Endothelial cell of umbilical vein (primary cell): ENCODE measurements at regions not wholly inside any gene's neighbourhood (a gene's known extent, or its start where the extent isn't known, plus 50 kb on each side); places are given as distances from the start of the nearest gene placed in this dataset.

ENCODE experiments used
- BruUV-seq: library from RNA; stranded (reverse); fragments of 400-500 nt; replicated peaks from 2 replicates; lab custom pipeline; 2021; lab: Mats Ljungman, UMichigan
- CTCF ChIA-PET: fragments of 300-600, 350-600 bp; sonication (Branson Sonifier 250); formaldehyde crosslinking; loops from one replicate; lab custom pipeline; 2021; ENCODE audit warnings: antibody characterized with exemption, inconsistent platforms; lab: Charles Lee
- POLR2A ChIA-PET: fragments of 300-600, 350-600 bp; sonication (Branson Sonifier 250); formaldehyde crosslinking; loops from one replicate; lab custom pipeline; 2021; ENCODE audit warnings: antibody characterized with exemption, inconsistent platforms; lab: Charles Lee
- DNase-seq: peaks from one replicate; pipeline ENCODE4 v3.0.0-alpha.2; 2011; ENCODE audit warnings: low read depth, low spot score
- FAIRE-seq: peaks from 2 replicates; lab custom pipeline; 2011; peaks lifted over from hg19 to GRCh38; lab: Jason Lieb, UNC
- H2AFZ ChIP-seq: 2 replicates; pipeline ENCODE4 v1.6.0; 2012; ENCODE audit warnings: low read depth, low read length, control low read depth, inconsistent platforms
- H3K27ac ChIP-seq: 2 replicates; pipeline ENCODE4 v1.5.1; 2011; ENCODE audit warnings: low read depth, mild to moderate bottlenecking, control low read depth, low read length, moderate library complexity; ENCODE audit not compliant: insufficient read depth
- H3K27me3 ChIP-seq, 2 experiments: 2 replicates each; pipeline versions ENCODE4 v1.6.0 to v1.6.1; 2011; ENCODE audit warnings: low read length in 2 of 2, mixed read lengths in 1 of 2; ENCODE audit not compliant: control insufficient read depth in 2 of 2, insufficient read depth in 2 of 2
- H3K36me3 ChIP-seq, 2 experiments: 2 replicates in 1 of 2; 3 replicates in 1 of 2; pipeline ENCODE4 v1.5.1; 2011; ENCODE audit warnings: low read length in 2 of 2, mild to moderate bottlenecking in 1 of 2, moderate library complexity in 1 of 2; ENCODE audit not compliant: control insufficient read depth in 2 of 2, insufficient read depth in 2 of 2; ENCODE audit errors: extremely low read depth in 1 of 2
- H3K4me1 ChIP-seq: 3 replicates; pipeline ENCODE4 v1.5.1; 2011; ENCODE audit warnings: mild to moderate bottlenecking, low read length; ENCODE audit not compliant: control insufficient read depth, insufficient read depth; ENCODE audit errors: extremely low read depth
- H3K4me2 ChIP-seq: 2 replicates; pipeline ENCODE4 v1.6.1; 2011; ENCODE audit warnings: low read length, control low read depth, mixed read lengths; ENCODE audit not compliant: insufficient read depth
- H3K4me3 ChIP-seq, 3 experiments: fragments of 200-600 bp in 1 of 3; sonication (generic), shearing (Covaris generic) in 1 of 3; replicated peaks in 1 of 3; 2 replicates each; pipeline ENCODE4 v1.5.1; 2011 to 2016; ENCODE audit warnings: control low read depth in 3 of 3, low read length in 3 of 3, mild to moderate bottlenecking in 2 of 3, inconsistent platforms in 1 of 3, low read depth in 1 of 3, moderate library complexity in 1 of 3; ENCODE audit not compliant: insufficient read depth in 1 of 3
- H3K79me2 ChIP-seq: 2 replicates; pipeline ENCODE4 v1.6.0; 2012; ENCODE audit warnings: low read length, inconsistent platforms; ENCODE audit not compliant: control insufficient read depth, insufficient read depth
- H3K9ac ChIP-seq: replicated peaks from 2 replicates; pipeline ENCODE3; 2011; ENCODE audit warnings: low read length, control low read depth; ENCODE audit not compliant: insufficient read depth; ENCODE audit errors: extremely low read depth
- H3K9me1 ChIP-seq: replicated peaks from 3 replicates; pipeline ENCODE4 v1.6.0; 2011; ENCODE audit warnings: mild to moderate bottlenecking, low read length; ENCODE audit not compliant: control insufficient read depth, insufficient read depth; ENCODE audit errors: extremely low read depth
- H3K9me3 ChIP-seq: replicated peaks from 2 replicates; pipeline ENCODE4 v1.5.1; 2012; ENCODE audit warnings: low read length, inconsistent platforms; ENCODE audit not compliant: control insufficient read depth, insufficient read depth
- H4K20me1 ChIP-seq: replicated peaks from 2 replicates; pipeline ENCODE3; 2011; ENCODE audit warnings: mild to moderate bottlenecking, low read length; ENCODE audit not compliant: control insufficient read depth, insufficient read depth; ENCODE audit errors: extremely low read depth
- CTCF ChIP-seq, 2 donors: IDR thresholded peaks; 1 replicate in 1 of 2; 2 replicates in 1 of 2; pipeline ENCODE4 v1.5.1; 2011; ENCODE audit warnings: low read length in 2 of 2, mild to moderate bottlenecking in 2 of 2, moderate library complexity in 2 of 2, control low read depth in 1 of 2, inconsistent platforms in 1 of 2, low read depth in 1 of 2; ENCODE audit not compliant: insufficient read depth in 1 of 2; ENCODE audit errors: extremely low read depth in 1 of 2
- EZH2 ChIP-seq: IDR thresholded peaks from 2 replicates; pipeline ENCODE4 v1.6.1; 2012; ENCODE audit warnings: borderline replicate concordance, low read depth, mild to moderate bottlenecking, moderate library complexity, low read length, inconsistent platforms; ENCODE audit not compliant: severe bottlenecking
- FOS ChIP-seq: IDR thresholded peaks from 2 replicates; pipeline ENCODE4 v1.6.1; 2011; ENCODE audit warnings: mild to moderate bottlenecking, low read length, moderate library complexity, borderline replicate concordance; ENCODE audit not compliant: insufficient read depth
- GATA2 ChIP-seq: IDR thresholded peaks from 2 replicates; pipeline ENCODE4 v1.7.0; 2011; ENCODE audit warnings: low read depth, mild to moderate bottlenecking, moderate library complexity, mixed read lengths, low read length; ENCODE audit not compliant: insufficient read length, insufficient read depth
- JUN ChIP-seq: IDR thresholded peaks from 2 replicates; pipeline ENCODE4 v1.6.1; 2011; ENCODE audit warnings: borderline replicate concordance, low read depth; ENCODE audit not compliant: insufficient read length, insufficient read depth
- MAX ChIP-seq: IDR thresholded peaks from 2 replicates; pipeline ENCODE4 v1.6.1; 2011; ENCODE audit not compliant: insufficient read depth, insufficient read length
- MYC ChIP-seq: IDR thresholded peaks from one replicate; pipeline ENCODE4 v1.6.1; 2011; ENCODE audit warnings: mild to moderate bottlenecking, low read depth, low read length
- POLR2A ChIP-seq: IDR thresholded peaks from 2 replicates; pipeline ENCODE4 v1.6.1; 2012; ENCODE audit warnings: low read depth, mild to moderate bottlenecking, control low read depth, low read length
- POLR2AphosphoS5 ChIP-seq: IDR thresholded peaks from 2 replicates; pipeline ENCODE4 v1.6.1; 2012; ENCODE audit warnings: low read depth, mild to moderate bottlenecking, control low read depth, low read length, moderate library complexity; ENCODE audit not compliant: insufficient read depth
- dilution Hi-C: fragments of 300-500 bp; cut with MboI; formaldehyde crosslinking; loops from one replicate; pipeline ENCODE4 v1.15.0; 2019; ENCODE audit warnings: low sequenced_read_pairs; ENCODE audit not compliant: extremely low pct_ligation_motif_present
- intact Hi-C: fragments of 100-400 bp; cut with micrococcal nuclease; formaldehyde crosslinking; loops from one replicate; pipeline ENCODE4 v1.10.0; 2022

- Histone ChIP-seq H3K27ac (no peak overlapping the region), H3K79me2 (no peaks in the 10 kb centered on the region), H3K9ac (no peak overlapping the region), H3K9me1 (no peaks in the 10 kb centered on the region), H4K20me1 (no peaks in the 10 kb centered on the region), H3K27me3 (peaks cover 0 to 4% of the 10 kb centered on the region in 2 experiments), H3K4me3 (no peak overlapping the region), H2AFZ (no peak overlapping the region), H3K4me2 (no peak overlapping the region), H3K4me1 (no peaks in the 10 kb centered on the region), H3K36me3 (no peaks in the 10 kb centered on the region), H3K9me3 (no peaks in the 10 kb centered on the region)
- ChIA-PET CTCF (interaction anchor here (0.6 kb wide), 1 partner anchor 121 kb away, joined by 3 read pairs; no protein-coding TSS in a partner anchor), POLR2A (no interaction called here)
- intact Hi-C loops, result no loop called here
- FAIRE-seq (no peak), DNase-seq (no peak)
- TF ChIP-seq GATA2 (no peak), POLR2AphosphoS5 (no peak), FOS (no peak), POLR2A (no peak), JUN (no peak), MYC (no peak)
- dilution Hi-C loops, result no loop called here
- no TSS peak for BruUV-seq
Observed at GRCh38 chr2:176793792-176794191, 418.8 kb upstream of the HNRNPA3 start.

GRCh38 chr2:176794392-176794791, 418.2 kb upstream of the HNRNPA3 start:
- Histone ChIP-seq H4K20me1 (no peaks in the 10 kb centered on the region), H3K36me3 (no peaks in the 10 kb centered on the region), H3K27ac (no peak overlapping the region), H3K9ac (no peak overlapping the region), H3K9me1 (no peaks in the 10 kb centered on the region), H2AFZ (no peak overlapping the region), H3K4me3 (no peak overlapping the region), H3K4me1 (no peaks in the 10 kb centered on the region), H3K27me3 (peaks cover 0 to 4% of the 10 kb centered on the region in 2 experiments), H3K79me2 (no peaks in the 10 kb centered on the region), H3K9me3 (no peaks in the 10 kb centered on the region), H3K4me2 (no peak overlapping the region)
- TF ChIP-seq POLR2A, result no peak
- no peak for TF ChIP-seq GATA2
- TF ChIP-seq JUN, result no peak
- TF ChIP-seq MAX, result no peak
- no peak for TF ChIP-seq CTCF (IDR thresholded peaks at IDR 0.05; ENCODE audit: extremely low read depth in 1 of 2, insufficient read depth in 1 of 2, low read depth in 1 of 2, low read length in 2 of 2)
- TF ChIP-seq MYC, result no peak
- TF ChIP-seq EZH2, result no peak
- TF ChIP-seq FOS, result no peak
- no peak for TF ChIP-seq POLR2AphosphoS5
- CTCF ChIA-PET, result no interaction called here
- POLR2A ChIA-PET, result no interaction called here
- DNase-seq (no peak), FAIRE-seq (no peak)
- dilution Hi-C loops, result no loop called here
- intact Hi-C loops, result no loop called here
- no TSS peak for BruUV-seq
